HG02973 (cell line): ENCODE measurements at regions not wholly inside any gene's neighbourhood (a gene's known extent, or its start where the extent isn't known, plus 50 kb on each side); places are given as distances from the start of the nearest gene placed in this dataset.

Experiments
- ATAC-seq: cut with Tn5 transposase; IDR thresholded peaks from one replicate; pipeline ENCODE4 v1.9.1; 2021; ENCODE audit warnings: moderate library complexity; ENCODE audit not compliant: unreplicated experiment

- ATAC-seq = no peak
Observed at GRCh38 chr22:34135749-34136148, 215.5 kb upstream of the LARGE1 start.

- ATAC-seq = no peak
Observed at GRCh38 chr22:34150023-34150422, 229.7 kb upstream of the LARGE1 start.

GRCh38 chr22:34159491-34159890, 239.2 kb upstream of the LARGE1 start:
- no peak for ATAC-seq

GRCh38 chr22:34160141-34160783, 240.0 kb upstream of the LARGE1 start:
- no peak for ATAC-seq

GRCh38 chr22:34161431-34162123, 241.3 kb upstream of the LARGE1 start:
- ATAC-seq = no peak

GRCh38 chr22:34198976-34199375, 278.7 kb upstream of the LARGE1 start:
- no peak for ATAC-seq

- no peak for ATAC-seq
Observed at GRCh38 chr22:34210301-34210700, 290.0 kb upstream of the LARGE1 start.

GRCh38 chr22:34214372-34214771, 294.1 kb upstream of the LARGE1 start:
- ATAC-seq = no peak

GRCh38 chr22:34225278-34225677, 305.0 kb upstream of the LARGE1 start:
- no peak for ATAC-seq

GRCh38 chr22:34236527-34236926, 316.3 kb upstream of the LARGE1 start:
- no peak for ATAC-seq

- no peak for ATAC-seq
Observed at GRCh38 chr22:34239421-34239820, 319.1 kb upstream of the LARGE1 start.

GRCh38 chr22:34243023-34243422, 322.7 kb upstream of the LARGE1 start:
- no peak for ATAC-seq

- no peak for ATAC-seq
Observed at GRCh38 chr22:34255042-34255441, 334.8 kb upstream of the LARGE1 start.

GRCh38 chr22:34278121-34278520, 357.8 kb upstream of the LARGE1 start:
- no peak for ATAC-seq

GRCh38 chr22:34281738-34282137, 361.5 kb upstream of the LARGE1 start:
- ATAC-seq = no peak

GRCh38 chr22:34283844-34284243, 363.6 kb upstream of the LARGE1 start:
- no peak for ATAC-seq

GRCh38 chr22:34293324-34293723, 373.0 kb upstream of the LARGE1 start:
- no peak for ATAC-seq

GRCh38 chr22:34294476-34294875, 374.2 kb upstream of the LARGE1 start:
- ATAC-seq = no peak

GRCh38 chr22:34294986-34295385, 374.7 kb upstream of the LARGE1 start:
- no peak for ATAC-seq

- no peak for ATAC-seq
Observed at GRCh38 chr22:34296461-34296860, 376.2 kb upstream of the LARGE1 start.

- no peak for ATAC-seq
Observed at GRCh38 chr22:34297536-34298120, 377.4 kb upstream of the LARGE1 start.

- no peak for ATAC-seq
Observed at GRCh38 chr22:34299496-34299895, 379.2 kb upstream of the LARGE1 start.
